ENCODE measurements at regions not wholly inside any gene's neighbourhood (a gene's known extent, or its start where the extent isn't known, plus 50 kb on each side); places are given as distances from the start of the nearest gene placed in this dataset.
"Not testable (repeated sequence)": the region's sequence is repeated elsewhere in the genome, so short reads cannot be mapped to it uniquely, and the experiment has no call there.

- DNase-seq (ENCODE audit: low read depth in 1 of 2, low spot score in 1 of 2) = no peak
These were observed 115.9 kb upstream of the CACUL1 start for GRCh38 chr10:118870467-118871243.

- no peak for DNase-seq (ENCODE audit: low read depth in 1 of 2, low spot score in 1 of 2)
These were observed 116.6 kb upstream of the CACUL1 start for GRCh38 chr10:118871244-118871865.

- no peak for DNase-seq (ENCODE audit: low read depth in 1 of 2, low spot score in 1 of 2)
These were observed 118.4 kb upstream of the CACUL1 start for GRCh38 chr10:118873091-118873737.

GRCh38 chr10:118873738-118874105 lies 119.0 kb upstream of the CACUL1 start:
- no peak for DNase-seq (ENCODE audit: low read depth in 1 of 2, low spot score in 1 of 2)

GRCh38 chr10:118874171-118874570 lies 119.4 kb upstream of the CACUL1 start:
- no peak for DNase-seq (ENCODE audit: low read depth in 1 of 2, low spot score in 1 of 2)

- DNase-seq (ENCODE audit: low read depth in 1 of 2, low spot score in 1 of 2) = no peak
These were observed 120.3 kb upstream of the CACUL1 start for GRCh38 chr10:118875087-118875486.

GRCh38 chr10:118882741-118883140 lies 128.0 kb upstream of the CACUL1 start:
- DNase-seq (ENCODE audit: low read depth in 1 of 2, low spot score in 1 of 2) = no peak

GRCh38 chr10:118892255-118892654 lies 137.3 kb upstream of the NANOS1 start:
- DNase-seq (ENCODE audit: low read depth in 1 of 2, low spot score in 1 of 2) = no peak

GRCh38 chr10:118894891-118895290 lies 134.6 kb upstream of the NANOS1 start:
- DNase-seq (ENCODE audit: low read depth in 1 of 2, low spot score in 1 of 2) = not testable (repeated sequence)

GRCh38 chr10:118900617-118901016 lies 128.9 kb upstream of the NANOS1 start:
- DNase-seq (ENCODE audit: low read depth in 1 of 2, low spot score in 1 of 2) = no peak

- DNase-seq (ENCODE audit: low read depth in 1 of 2, low spot score in 1 of 2) = no peak
These were observed 128.1 kb upstream of the NANOS1 start for GRCh38 chr10:118901380-118901779.

GRCh38 chr10:118901906-118902305 lies 127.6 kb upstream of the NANOS1 start:
- no peak for DNase-seq (ENCODE audit: low read depth in 1 of 2, low spot score in 1 of 2)

GRCh38 chr10:118902656-118903055 lies 126.9 kb upstream of the NANOS1 start:
- not testable (repeated sequence) for DNase-seq (ENCODE audit: low read depth in 1 of 2, low spot score in 1 of 2)

- DNase-seq (ENCODE audit: low read depth in 1 of 2, low spot score in 1 of 2) = no peak
These were observed 126.3 kb upstream of the NANOS1 start for GRCh38 chr10:118903251-118903650.

GRCh38 chr10:118903691-118904090 lies 125.8 kb upstream of the NANOS1 start:
- no peak for DNase-seq (ENCODE audit: low read depth in 1 of 2, low spot score in 1 of 2)

GRCh38 chr10:118904286-118904685 lies 125.2 kb upstream of the NANOS1 start:
- no peak for DNase-seq (ENCODE audit: low read depth in 1 of 2, low spot score in 1 of 2)

- no peak for DNase-seq (ENCODE audit: low read depth in 1 of 2, low spot score in 1 of 2)
These were observed 122.5 kb upstream of the NANOS1 start for GRCh38 chr10:118907051-118907450.

- no peak for DNase-seq (ENCODE audit: low read depth in 1 of 2, low spot score in 1 of 2)
These were observed 120.8 kb upstream of the NANOS1 start for GRCh38 chr10:118908557-118909256.

GRCh38 chr10:118910702-118911101 lies 118.8 kb upstream of the NANOS1 start:
- DNase-seq (ENCODE audit: low read depth in 1 of 2, low spot score in 1 of 2) = no peak

- DNase-seq (ENCODE audit: low read depth in 1 of 2, low spot score in 1 of 2) = no peak
These were observed 118.2 kb upstream of the NANOS1 start for GRCh38 chr10:118911363-118911762.

- DNase-seq (ENCODE audit: low read depth in 1 of 2, low spot score in 1 of 2) = no peak
These were observed 116.4 kb upstream of the NANOS1 start for GRCh38 chr10:118912961-118913600.
